ENCODE measurements at regions not wholly inside any gene's neighbourhood (a gene's known extent, or its start where the extent isn't known, plus 50 kb on each side); places are given as distances from the start of the nearest gene placed in this dataset.

DNA sequence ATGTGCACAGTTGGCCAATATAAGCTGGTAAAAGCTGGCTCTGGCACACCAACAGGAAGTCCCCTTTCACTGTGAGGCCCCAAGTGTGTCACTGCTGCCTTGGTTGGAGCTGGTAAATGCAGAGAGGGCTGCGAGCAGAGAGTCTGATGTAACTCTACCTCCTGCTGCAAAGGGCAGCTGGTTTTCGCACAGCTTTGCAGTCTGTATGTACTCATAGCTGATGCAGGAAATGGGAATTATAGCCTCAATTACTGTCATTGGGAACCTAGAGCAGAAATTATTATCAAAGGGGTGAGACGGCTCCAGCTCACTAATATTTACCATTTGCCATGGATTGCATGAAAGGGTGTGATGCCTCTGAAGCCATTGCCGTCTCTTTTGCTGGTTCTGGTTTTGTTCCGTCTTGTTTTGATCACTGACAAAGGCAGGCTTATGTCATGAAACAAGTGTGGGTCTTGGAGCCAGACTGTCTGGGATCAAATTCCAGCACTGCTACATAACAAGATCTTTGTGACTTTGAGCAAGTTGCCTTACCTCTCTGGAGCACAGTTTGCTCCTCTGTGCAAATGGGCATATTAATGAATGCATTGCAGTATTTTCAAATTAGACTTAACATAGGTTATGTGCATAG, 124.3 kb upstream of the SLC25A48 start:
- H3K27ac ChIP-seq (ENCODE audit: low read depth, low read length) = no peak overlapping the region
- peaks cover 10% of the 10 kb centered on the region; the same call in 1 of the 2 replicates for H3K27me3 ChIP-seq (ENCODE audit: control insufficient read depth, insufficient read depth, low read length)
- no peaks in the 10 kb centered on the region for H3K9me3 ChIP-seq (ENCODE audit: control insufficient read depth, insufficient read depth, low read depth, low read length)
- H3K9ac ChIP-seq (ENCODE audit: low read length) = no peak overlapping the region
- H3K4me1 ChIP-seq (ENCODE audit: control insufficient read depth, insufficient read depth, low read length) = peaks cover 8% of the 10 kb centered on the region; the same call in 1 of the 2 replicates
- H3K36me3 ChIP-seq (ENCODE audit: control insufficient read depth, insufficient read depth, low read length) = no peaks in the 10 kb centered on the region
- H3K4me3 ChIP-seq (ENCODE audit: low read depth, low read length) = no peak overlapping the region

DNA sequence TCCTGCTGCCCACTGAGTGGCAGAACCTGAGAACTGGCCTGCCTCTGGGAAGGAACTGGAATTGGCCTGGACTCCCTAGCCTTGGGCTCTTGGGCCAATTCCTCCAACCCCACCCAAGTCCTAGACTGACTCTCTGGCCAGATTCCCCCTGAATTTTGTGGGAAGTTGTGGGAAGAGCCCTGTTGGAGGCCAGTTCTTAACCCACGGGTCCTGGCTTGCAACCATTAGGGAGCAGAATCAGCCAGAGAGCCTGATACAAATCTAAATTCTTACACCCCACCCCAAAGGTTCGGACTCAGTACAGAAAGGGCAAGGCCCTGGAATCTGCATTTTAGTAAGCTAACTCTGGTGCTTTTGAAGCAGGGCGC, 125.3 kb upstream of the SLC25A48 start:
- no peak overlapping the region for H3K4me3 ChIP-seq (ENCODE audit: low read depth, low read length)
- no peaks in the 10 kb centered on the region for H3K36me3 ChIP-seq (ENCODE audit: control insufficient read depth, insufficient read depth, low read length)
- H3K9ac ChIP-seq (ENCODE audit: low read length) = no peak overlapping the region
- H3K9me3 ChIP-seq (ENCODE audit: control insufficient read depth, insufficient read depth, low read depth, low read length) = no peaks in the 10 kb centered on the region
- peaks cover 10% of the 10 kb centered on the region; the same call in 1 of the 2 replicates for H3K27me3 ChIP-seq (ENCODE audit: control insufficient read depth, insufficient read depth, low read length)
- H3K27ac ChIP-seq (ENCODE audit: low read depth, low read length) = no peak overlapping the region
- peaks cover 3% of the 10 kb centered on the region; the same call in 1 of the 2 replicates for H3K4me1 ChIP-seq (ENCODE audit: control insufficient read depth, insufficient read depth, low read length)

DNA sequence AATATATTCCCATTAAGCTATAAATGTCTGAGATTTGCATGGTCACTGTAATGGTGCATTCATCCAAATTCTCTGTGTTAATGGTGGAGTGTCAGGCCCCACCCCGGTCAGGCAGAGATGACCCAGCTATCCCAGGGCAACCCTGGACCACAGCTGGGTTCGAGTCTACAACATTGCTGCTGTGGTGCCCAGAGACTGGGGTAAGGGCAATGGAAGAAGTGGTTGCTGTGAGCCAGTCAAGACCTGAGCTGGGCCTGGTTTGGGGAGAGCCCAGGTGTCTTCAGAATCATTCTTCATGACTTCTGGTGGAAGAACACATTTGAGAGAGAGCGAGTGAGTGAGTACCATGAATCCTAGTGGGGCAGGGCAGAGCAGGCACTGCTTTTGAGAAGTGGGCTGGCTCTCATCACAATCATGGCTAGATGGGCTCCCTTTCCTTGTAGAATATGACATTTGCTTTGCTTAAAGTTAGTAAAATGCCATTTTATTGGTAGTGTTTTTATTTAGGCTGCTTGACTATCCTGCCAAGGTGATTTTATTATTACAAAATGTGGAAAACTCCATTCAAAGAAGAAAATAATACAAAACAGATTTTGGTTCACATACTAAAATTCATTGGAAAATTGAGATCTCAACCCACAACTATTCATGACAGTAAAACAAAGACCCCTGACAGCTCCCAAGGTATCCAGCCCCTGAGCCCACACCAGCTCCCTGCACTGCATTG, 125.8 kb upstream of the SLC25A48 start:
- peaks cover 6% of the 10 kb centered on the region; the same call in 1 of the 2 replicates for H3K4me1 ChIP-seq (ENCODE audit: control insufficient read depth, insufficient read depth, low read length)
- no peak overlapping the region for H3K9ac ChIP-seq (ENCODE audit: low read length)
- no peak overlapping the region for H3K4me3 ChIP-seq (ENCODE audit: low read depth, low read length)
- peaks cover 10% of the 10 kb centered on the region; the same call in 1 of the 2 replicates for H3K27me3 ChIP-seq (ENCODE audit: control insufficient read depth, insufficient read depth, low read length)
- H3K27ac ChIP-seq (ENCODE audit: low read depth, low read length) = no peak overlapping the region
- no peaks in the 10 kb centered on the region for H3K36me3 ChIP-seq (ENCODE audit: control insufficient read depth, insufficient read depth, low read length)
- H3K9me3 ChIP-seq (ENCODE audit: control insufficient read depth, insufficient read depth, low read depth, low read length) = no peaks in the 10 kb centered on the region

DNA sequence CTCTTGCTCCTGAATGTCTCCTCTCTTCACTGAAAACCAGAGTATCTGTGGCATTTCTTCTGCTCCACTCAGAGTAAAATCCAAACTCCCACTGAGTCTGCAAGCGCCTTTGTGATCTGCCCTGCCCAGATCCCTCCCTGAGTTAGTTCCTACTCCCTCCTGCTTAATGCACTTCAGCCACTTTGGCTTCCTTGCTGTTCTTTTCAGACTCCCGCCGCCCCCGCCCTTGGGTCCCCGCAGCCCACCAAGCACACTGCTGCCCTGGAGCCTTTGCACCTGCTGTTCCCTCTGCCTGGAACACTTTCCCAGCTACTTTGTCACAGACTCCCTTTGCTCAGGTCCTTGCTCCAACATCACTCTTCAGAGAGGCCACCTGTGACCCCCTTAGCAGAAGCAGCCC, 127.2 kb upstream of the SLC25A48 start:
- no peak overlapping the region for H3K4me3 ChIP-seq (ENCODE audit: low read depth, low read length)
- H3K27ac ChIP-seq (ENCODE audit: low read depth, low read length) = no peak overlapping the region
- H3K9me3 ChIP-seq (ENCODE audit: control insufficient read depth, insufficient read depth, low read depth, low read length) = no peaks in the 10 kb centered on the region
- no peak overlapping the region for H3K9ac ChIP-seq (ENCODE audit: low read length)
- H3K4me1 ChIP-seq (ENCODE audit: control insufficient read depth, insufficient read depth, low read length) = peaks cover 8% of the 10 kb centered on the region; the same call in 1 of the 2 replicates
- no peaks in the 10 kb centered on the region for H3K36me3 ChIP-seq (ENCODE audit: control insufficient read depth, insufficient read depth, low read length)
- H3K27me3 ChIP-seq (ENCODE audit: control insufficient read depth, insufficient read depth, low read length) = peaks cover 10% of the 10 kb centered on the region; the same call in 1 of the 2 replicates

DNA sequence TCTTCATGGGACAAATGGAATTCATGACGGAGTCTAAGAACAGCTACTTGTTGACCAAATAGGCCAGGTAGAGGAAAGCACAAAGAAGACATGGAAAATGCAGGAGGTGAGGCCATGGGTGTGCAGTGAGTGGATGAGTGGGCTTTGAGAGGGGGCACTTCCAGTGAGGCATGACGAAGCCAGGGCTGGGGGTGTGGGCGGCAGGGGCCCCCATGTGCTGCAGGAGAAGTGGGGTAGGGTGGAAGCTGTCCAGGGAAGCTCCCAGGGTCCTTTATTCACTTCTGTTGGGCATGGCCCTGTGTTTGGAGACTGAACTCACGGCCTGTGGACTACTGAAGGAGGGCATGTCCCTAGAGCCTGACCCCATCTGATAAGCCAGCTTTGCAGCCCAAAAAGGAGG, 127.6 kb upstream of the SLC25A48 start:
- Histone ChIP-seq H3K9ac (ENCODE audit: low read length) (no peak overlapping the region), H3K4me3 (ENCODE audit: low read depth, low read length) (no peak overlapping the region), H3K9me3 (ENCODE audit: control insufficient read depth, insufficient read depth, low read depth, low read length) (no peaks in the 10 kb centered on the region), H3K4me1 (ENCODE audit: control insufficient read depth, insufficient read depth, low read length) (peaks cover 8% of the 10 kb centered on the region; the same call in 1 of the 2 replicates), H3K27me3 (ENCODE audit: control insufficient read depth, insufficient read depth, low read length) (peaks cover 10% of the 10 kb centered on the region; the same call in 1 of the 2 replicates), H3K36me3 (ENCODE audit: control insufficient read depth, insufficient read depth, low read length) (no peaks in the 10 kb centered on the region), H3K27ac (ENCODE audit: low read depth, low read length) (no peak overlapping the region)

DNA sequence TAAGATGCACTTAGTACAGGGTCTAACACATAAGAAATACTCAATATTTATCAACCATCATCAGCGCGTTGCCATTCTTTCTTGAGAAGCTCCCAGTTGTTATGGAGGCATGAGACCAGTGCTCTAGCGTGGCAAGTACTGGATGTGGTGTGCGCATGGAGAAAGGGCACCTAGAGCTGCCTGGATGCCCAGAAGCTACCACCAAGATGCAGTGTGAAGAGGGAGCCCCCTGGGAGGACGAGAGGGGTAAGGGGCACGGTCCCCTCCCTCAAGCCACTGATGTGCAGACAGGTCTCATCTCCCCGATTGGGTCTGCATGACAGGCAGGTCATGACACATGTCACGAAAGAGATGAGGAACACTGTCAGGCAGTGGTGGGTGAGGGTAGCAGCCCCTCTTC, 127.7 kb upstream of the CXCL14 start:
- Histone ChIP-seq H3K27ac (ENCODE audit: low read depth, low read length) (no peak overlapping the region), H3K4me3 (ENCODE audit: low read depth, low read length) (no peak overlapping the region), H3K4me1 (ENCODE audit: control insufficient read depth, insufficient read depth, low read length) (peaks cover 8% of the 10 kb centered on the region; the same call in 1 of the 2 replicates), H3K36me3 (ENCODE audit: control insufficient read depth, insufficient read depth, low read length) (no peaks in the 10 kb centered on the region), H3K9ac (ENCODE audit: low read length) (no peak overlapping the region), H3K27me3 (ENCODE audit: control insufficient read depth, insufficient read depth, low read length) (peaks cover 10% of the 10 kb centered on the region; the same call in 1 of the 2 replicates), H3K9me3 (ENCODE audit: control insufficient read depth, insufficient read depth, low read depth, low read length) (no peaks in the 10 kb centered on the region)

DNA sequence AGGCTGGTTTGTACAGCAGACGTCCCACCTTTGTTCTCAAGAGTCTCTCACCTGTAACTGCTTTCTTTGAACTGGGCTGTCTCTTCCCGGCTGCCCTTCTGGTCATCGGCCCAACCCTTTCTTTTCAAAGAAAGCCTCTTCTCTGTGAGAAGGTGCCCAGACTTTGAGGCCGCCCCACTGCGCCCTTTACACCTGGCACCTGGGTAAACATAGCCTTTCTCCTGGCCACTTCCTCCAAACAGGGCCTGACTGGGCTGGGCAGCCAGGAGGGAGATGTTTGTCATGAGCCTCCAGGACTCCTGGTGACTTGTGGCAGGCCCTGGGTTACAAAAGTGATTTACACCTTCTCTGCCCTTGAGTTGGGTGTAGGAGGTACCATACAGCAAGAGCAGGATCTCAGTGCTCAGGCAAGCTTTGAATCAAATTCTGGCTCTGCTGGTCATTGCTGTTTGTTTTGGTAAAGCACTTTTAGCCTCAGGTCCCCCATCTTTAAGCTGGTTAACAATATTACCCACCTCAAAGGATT, 127.2 kb upstream of the CXCL14 start:
- peaks cover 8% of the 10 kb centered on the region; the same call in 1 of the 2 replicates for H3K4me1 ChIP-seq (ENCODE audit: control insufficient read depth, insufficient read depth, low read length)
- H3K36me3 ChIP-seq (ENCODE audit: control insufficient read depth, insufficient read depth, low read length) = no peaks in the 10 kb centered on the region
- no peak overlapping the region for H3K4me3 ChIP-seq (ENCODE audit: low read depth, low read length)
- no peak overlapping the region for H3K9ac ChIP-seq (ENCODE audit: low read length)
- H3K27me3 ChIP-seq (ENCODE audit: control insufficient read depth, insufficient read depth, low read length) = peaks cover 10% of the 10 kb centered on the region; the same call in 1 of the 2 replicates
- H3K27ac ChIP-seq (ENCODE audit: low read depth, low read length) = no peak overlapping the region
- no peaks in the 10 kb centered on the region for H3K9me3 ChIP-seq (ENCODE audit: control insufficient read depth, insufficient read depth, low read depth, low read length)

DNA sequence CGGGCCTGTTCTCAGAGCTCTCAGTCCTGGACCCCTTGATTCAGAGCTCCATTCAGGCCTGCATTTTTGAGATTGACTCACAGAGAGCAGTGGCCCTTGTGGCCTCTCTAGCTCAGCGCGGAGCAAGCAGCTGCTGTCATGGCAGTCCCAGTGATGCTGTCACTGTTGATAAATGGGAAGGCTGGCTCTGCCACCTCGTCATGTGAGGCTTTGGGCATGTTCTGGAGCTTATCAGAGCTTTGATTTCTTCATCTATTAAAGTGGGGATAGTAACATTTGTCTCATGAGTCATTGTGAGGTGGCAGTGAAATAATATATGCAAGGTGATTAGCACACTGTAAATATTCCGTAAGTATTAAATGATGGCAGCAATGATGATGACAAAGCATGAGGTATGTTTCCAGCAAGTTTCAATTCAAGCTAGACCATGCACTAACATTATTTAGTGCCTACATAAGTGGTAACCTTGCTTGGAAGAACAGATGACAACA, 126.4 kb upstream of the CXCL14 start:
- H3K9ac ChIP-seq (ENCODE audit: low read length) = no peak overlapping the region
- H3K27me3 ChIP-seq (ENCODE audit: control insufficient read depth, insufficient read depth, low read length) = peaks cover 6% of the 10 kb centered on the region; the same call in 1 of the 2 replicates
- no peaks in the 10 kb centered on the region for H3K9me3 ChIP-seq (ENCODE audit: control insufficient read depth, insufficient read depth, low read depth, low read length)
- peaks cover 6% of the 10 kb centered on the region; the same call in 1 of the 2 replicates for H3K4me1 ChIP-seq (ENCODE audit: control insufficient read depth, insufficient read depth, low read length)
- no peak overlapping the region for H3K4me3 ChIP-seq (ENCODE audit: low read depth, low read length)
- no peak overlapping the region for H3K27ac ChIP-seq (ENCODE audit: low read depth, low read length)
- H3K36me3 ChIP-seq (ENCODE audit: control insufficient read depth, insufficient read depth, low read length) = no peaks in the 10 kb centered on the region

DNA sequence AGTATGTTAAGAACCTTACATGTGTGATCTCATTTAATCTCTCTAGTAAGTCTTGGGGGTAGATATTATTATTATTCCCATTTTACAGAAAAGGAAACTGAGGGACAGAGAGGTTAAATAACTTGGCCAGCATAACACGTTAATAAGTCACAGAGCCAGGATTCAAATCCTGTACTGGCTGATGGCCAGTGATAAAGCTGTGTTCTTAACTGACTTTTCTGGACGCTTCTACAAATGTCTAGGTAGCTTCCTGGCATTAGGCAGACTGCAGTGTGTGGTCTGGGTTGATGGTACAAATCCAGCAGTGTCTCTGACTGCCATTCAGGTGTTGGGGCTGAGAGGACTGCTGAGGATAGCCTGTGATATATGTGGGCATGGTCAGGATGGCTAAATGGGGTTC, 125.8 kb upstream of the CXCL14 start:
- Histone ChIP-seq H3K36me3 (ENCODE audit: control insufficient read depth, insufficient read depth, low read length) (no peaks in the 10 kb centered on the region), H3K27ac (ENCODE audit: low read depth, low read length) (no peak overlapping the region), H3K9me3 (ENCODE audit: control insufficient read depth, insufficient read depth, low read depth, low read length) (no peaks in the 10 kb centered on the region), H3K27me3 (ENCODE audit: control insufficient read depth, insufficient read depth, low read length) (peaks cover 5% of the 10 kb centered on the region; the same call in 1 of the 2 replicates), H3K4me1 (ENCODE audit: control insufficient read depth, insufficient read depth, low read length) (peaks cover 5% of the 10 kb centered on the region; the same call in 1 of the 2 replicates), H3K4me3 (ENCODE audit: low read depth, low read length) (no peak overlapping the region), H3K9ac (ENCODE audit: low read length) (no peak overlapping the region)

DNA sequence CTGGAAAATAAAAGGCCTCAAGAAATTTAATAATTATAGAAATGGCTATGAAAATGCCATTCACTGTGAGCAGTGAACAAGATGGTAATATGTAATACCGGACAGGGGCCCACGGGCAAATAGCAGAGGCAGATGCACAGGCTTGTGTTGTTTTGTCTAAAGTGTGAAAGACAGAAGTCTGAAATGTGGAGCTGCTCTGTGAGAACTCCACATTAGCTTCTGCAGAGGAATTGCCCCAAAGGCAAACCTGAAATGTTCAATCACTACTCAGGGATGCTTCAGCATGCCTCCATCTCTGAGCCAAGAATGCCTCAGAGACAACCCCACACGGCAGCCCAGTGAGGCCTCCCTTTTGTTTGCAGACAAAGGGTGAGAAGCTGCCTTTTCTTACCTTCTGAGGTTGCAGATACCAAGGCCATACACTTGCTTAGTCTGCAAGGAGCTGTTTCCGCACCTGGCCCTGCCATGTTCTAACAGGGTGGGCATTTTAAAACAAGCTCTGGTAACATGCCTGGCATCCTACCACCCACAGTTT, 124.3 kb upstream of the CXCL14 start:
- no peaks in the 10 kb centered on the region for H3K36me3 ChIP-seq (ENCODE audit: control insufficient read depth, insufficient read depth, low read length)
- no peak overlapping the region for H3K9ac ChIP-seq (ENCODE audit: low read length)
- H3K4me1 ChIP-seq (ENCODE audit: control insufficient read depth, insufficient read depth, low read length) = peaks cover 5% of the 10 kb centered on the region; the same call in 1 of the 2 replicates
- no peak overlapping the region for H3K4me3 ChIP-seq (ENCODE audit: low read depth, low read length)
- no peaks in the 10 kb centered on the region for H3K9me3 ChIP-seq (ENCODE audit: control insufficient read depth, insufficient read depth, low read depth, low read length)
- H3K27me3 ChIP-seq (ENCODE audit: control insufficient read depth, insufficient read depth, low read length) = peaks cover 5% of the 10 kb centered on the region; the same call in 1 of the 2 replicates
- H3K27ac ChIP-seq (ENCODE audit: low read depth, low read length) = no peak overlapping the region
